Neural progenitor cell (in vitro differentiated cells): ENCODE measurements at regions not wholly inside any gene's neighbourhood (a gene's known extent, or its start where the extent isn't known, plus 50 kb on each side); places are given as distances from the start of the nearest gene placed in this dataset.

ENCODE experiments used
- DNase-seq: peaks from one replicate; pipeline ENCODE4 v3.0.0-alpha.2; 2016; ENCODE audit warnings: low spot score
- H2AFZ ChIP-seq: fragments of 200-600 bp; sonication (generic); replicated peaks from 2 replicates; pipeline ENCODE4 v1.6.1; 2016; ENCODE audit warnings: antibody characterized with exemption
- H3F3A ChIP-seq: fragments of 200-600 bp; sonication (generic); 2 replicates; pipeline ENCODE4 v1.6.1; 2016; ENCODE audit warnings: antibody characterized with exemption, low read depth
- H3K27ac ChIP-seq: fragments of 200-600 bp; sonication (generic); 2 replicates; pipeline ENCODE4 v1.5.1; 2016; ENCODE audit warnings: mild to moderate bottlenecking
- H3K27me3 ChIP-seq: fragments of 200-600 bp; sonication (generic); 2 replicates; pipeline ENCODE4 v1.6.1; 2016; ENCODE audit warnings: mild to moderate bottlenecking, moderate library complexity
- H3K36me3 ChIP-seq: fragments of 200-600 bp; sonication (generic); 2 replicates; pipeline ENCODE4 v1.5.1; 2016
- H3K4me1 ChIP-seq: fragments of 200-600 bp; sonication (generic); 2 replicates; pipeline ENCODE4 v1.6.1; 2016; ENCODE audit warnings: mixed run types
- H3K4me2 ChIP-seq: fragments of 200-600 bp; sonication (generic); 2 replicates; pipeline ENCODE4 v1.6.1; 2016
- H3K4me3 ChIP-seq: fragments of 200-600 bp; sonication (generic); 2 replicates; pipeline ENCODE4 v1.5.1; 2016
- H3K79me2 ChIP-seq: fragments of 200-600 bp; sonication (generic); 2 replicates; pipeline ENCODE4 v1.6.1; 2016; ENCODE audit warnings: low read depth
- H3K9ac ChIP-seq: fragments of 200-600 bp; sonication (generic); 2 replicates; pipeline ENCODE4 v1.6.1; 2016
- H3K9me3 ChIP-seq: fragments of 200-600 bp; sonication (generic); 2 replicates; pipeline ENCODE4 v1.5.1; 2016; ENCODE audit warnings: low read depth
- H4K20me1 ChIP-seq: fragments of 200-600 bp; sonication (generic); 2 replicates; pipeline ENCODE4 v1.6.1; 2016; ENCODE audit warnings: low read depth
- H3K27ac Mint-ChIP-seq: 3 replicates; pipeline ENCODE4 v1.8.0; 2021; ENCODE audit warnings: mixed read lengths
- H3K27me3 Mint-ChIP-seq: 2 replicates; pipeline ENCODE4 v1.8.0; 2022; ENCODE audit warnings: low read depth, mild to moderate bottlenecking, inconsistent platforms, moderate library complexity, mixed read lengths; ENCODE audit not compliant: insufficient read depth
- H3K36me3 Mint-ChIP-seq: 3 replicates; pipeline ENCODE4 v1.8.0; 2021; ENCODE audit warnings: mixed read lengths
- H3K4me1 Mint-ChIP-seq: 3 replicates; pipeline ENCODE4 v1.8.0; 2021; ENCODE audit warnings: mixed read lengths
- H3K4me3 Mint-ChIP-seq: 3 replicates; pipeline ENCODE4 v1.8.0; 2021; ENCODE audit warnings: mild to moderate bottlenecking, moderate library complexity, mixed read lengths
- H3K9me3 Mint-ChIP-seq: 3 replicates; pipeline ENCODE4 v1.8.0; 2020; ENCODE audit warnings: mixed read lengths
- EZH2 ChIP-seq: fragments of 200-600 bp; sonication (generic); IDR thresholded peaks from 2 replicates; pipeline ENCODE4 v1.6.1; 2017; ENCODE audit warnings: antibody characterized with exemption, mild to moderate bottlenecking, moderate library complexity
- EZH2phosphoT487 ChIP-seq: fragments of 200-600 bp; sonication (generic); IDR thresholded peaks from 2 replicates; pipeline ENCODE4 v1.6.1; 2017; ENCODE audit warnings: antibody characterized with exemption
- TF ChIP-seq, protein P1 (sequence below): fragments of 200-600 bp; sonication (generic); IDR thresholded peaks from 2 replicates; pipeline ENCODE4 v1.5.1; 2017; ENCODE audit warnings: antibody characterized with exemption, mild to moderate bottlenecking

- Histone ChIP-seq H2AFZ (no peak overlapping the region), H3K4me3 (no peak overlapping the region), H3K79me2 (no peaks in the 10 kb centered on the region), H3F3A (no peaks in the 10 kb centered on the region), H3K27me3 (no peaks in the 10 kb centered on the region), H3K4me2 (no peak overlapping the region), H3K9me3 (no peaks in the 10 kb centered on the region), H3K27ac (no peak overlapping the region), H3K9ac (no peak overlapping the region), H3K4me1 (no peaks in the 10 kb centered on the region), H3K36me3 (no peaks in the 10 kb centered on the region), H4K20me1 (no peaks in the 10 kb centered on the region)
- no peak for DNase-seq
- TF ChIP-seq EZH2phosphoT487 (no peak), EZH2 (no peak)
- TF ChIP-seq, protein P1, sequence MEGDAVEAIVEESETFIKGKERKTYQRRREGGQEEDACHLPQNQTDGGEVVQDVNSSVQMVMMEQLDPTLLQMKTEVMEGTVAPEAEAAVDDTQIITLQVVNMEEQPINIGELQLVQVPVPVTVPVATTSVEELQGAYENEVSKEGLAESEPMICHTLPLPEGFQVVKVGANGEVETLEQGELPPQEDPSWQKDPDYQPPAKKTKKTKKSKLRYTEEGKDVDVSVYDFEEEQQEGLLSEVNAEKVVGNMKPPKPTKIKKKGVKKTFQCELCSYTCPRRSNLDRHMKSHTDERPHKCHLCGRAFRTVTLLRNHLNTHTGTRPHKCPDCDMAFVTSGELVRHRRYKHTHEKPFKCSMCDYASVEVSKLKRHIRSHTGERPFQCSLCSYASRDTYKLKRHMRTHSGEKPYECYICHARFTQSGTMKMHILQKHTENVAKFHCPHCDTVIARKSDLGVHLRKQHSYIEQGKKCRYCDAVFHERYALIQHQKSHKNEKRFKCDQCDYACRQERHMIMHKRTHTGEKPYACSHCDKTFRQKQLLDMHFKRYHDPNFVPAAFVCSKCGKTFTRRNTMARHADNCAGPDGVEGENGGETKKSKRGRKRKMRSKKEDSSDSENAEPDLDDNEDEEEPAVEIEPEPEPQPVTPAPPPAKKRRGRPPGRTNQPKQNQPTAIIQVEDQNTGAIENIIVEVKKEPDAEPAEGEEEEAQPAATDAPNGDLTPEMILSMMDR: no peak
- peaks cover 6% of the 10 kb centered on the region for H3K27me3 Mint-ChIP-seq
- H3K4me1 Mint-ChIP-seq: no peaks in the 10 kb centered on the region
- H3K9me3 Mint-ChIP-seq: no peaks in the 10 kb centered on the region
- no peaks in the 10 kb centered on the region for H3K36me3 Mint-ChIP-seq
- H3K27ac Mint-ChIP-seq: no peak overlapping the region
- no peak overlapping the region for H3K4me3 Mint-ChIP-seq
Observed at GRCh38 chr16:51996516-51996915, 550.4 kb downstream of the TOX3 start.

- Histone ChIP-seq H3K27ac (no peak overlapping the region), H3K36me3 (no peaks in the 10 kb centered on the region), H3K4me1 (no peaks in the 10 kb centered on the region), H3K79me2 (no peaks in the 10 kb centered on the region), H3K4me3 (no peak overlapping the region), H3K4me2 (no peak overlapping the region), H2AFZ (no peak overlapping the region), H3K9ac (no peak overlapping the region), H4K20me1 (no peaks in the 10 kb centered on the region), H3F3A (no peaks in the 10 kb centered on the region), H3K27me3 (no peaks in the 10 kb centered on the region), H3K9me3 (no peaks in the 10 kb centered on the region)
- Mint-ChIP-seq H3K27me3 (peaks cover 7% of the 10 kb centered on the region), H3K4me1 (no peaks in the 10 kb centered on the region), H3K36me3 (no peaks in the 10 kb centered on the region), H3K4me3 (no peak overlapping the region), H3K27ac (no peak overlapping the region), H3K9me3 (no peaks in the 10 kb centered on the region)
- no peak for DNase-seq
- TF ChIP-seq, protein P1: no peak
- no peak for TF ChIP-seq EZH2
Observed at GRCh38 chr16:51994597-51994996, 552.3 kb downstream of the TOX3 start.

DNA sequence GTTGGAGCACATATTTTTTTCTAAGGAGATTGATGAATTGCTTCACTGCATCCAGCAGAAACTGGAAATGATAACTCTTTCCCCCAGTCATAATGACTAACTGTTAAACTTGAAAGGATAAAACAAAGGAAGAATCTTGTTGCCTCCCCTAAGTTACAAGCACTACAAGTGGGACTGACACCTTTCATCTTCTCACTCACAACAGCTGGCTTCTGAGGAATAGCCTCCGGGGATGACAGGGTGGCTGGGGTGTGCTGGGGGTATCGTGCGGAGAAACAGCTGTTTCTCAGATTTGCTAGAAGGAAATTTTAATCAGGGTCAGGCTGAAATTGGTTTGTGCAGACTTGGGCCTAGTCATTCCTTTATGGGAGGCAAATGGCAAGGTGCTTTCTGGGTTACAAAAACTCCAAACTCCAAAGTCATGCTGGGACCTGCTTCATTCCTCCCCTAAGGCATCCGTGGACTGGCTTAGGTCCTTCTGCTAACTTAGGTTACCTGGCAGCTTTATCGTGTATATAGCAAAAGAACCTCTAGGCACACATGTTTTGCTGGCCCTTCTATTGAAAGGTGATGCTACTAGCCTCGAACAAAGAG, 557.2 kb downstream of the TOX3 start:
- no peaks in the 10 kb centered on the region for H3K9me3 ChIP-seq
- no peak for TF ChIP-seq EZH2phosphoT487
- no peak for TF ChIP-seq EZH2
- TF ChIP-seq, protein P1: no peak
- Mint-ChIP-seq H3K27me3 (peaks cover 3% of the 10 kb centered on the region), H3K27ac (no peak overlapping the region), H3K4me1 (no peaks in the 10 kb centered on the region), H3K4me3 (no peak overlapping the region), H3K36me3 (no peaks in the 10 kb centered on the region), H3K9me3 (no peaks in the 10 kb centered on the region)
- no peaks in the 10 kb centered on the region for H3K4me1 ChIP-seq
- DNase-seq: no peak
- H4K20me1 ChIP-seq: no peaks in the 10 kb centered on the region
- no peak overlapping the region for H3K4me2 ChIP-seq
- H3K27me3 ChIP-seq: no peaks in the 10 kb centered on the region
- H3F3A ChIP-seq: no peaks in the 10 kb centered on the region
- H3K79me2 ChIP-seq: no peaks in the 10 kb centered on the region
- no peak overlapping the region for H3K4me3 ChIP-seq
- H3K36me3 ChIP-seq: no peaks in the 10 kb centered on the region
- H2AFZ ChIP-seq: peak overlapping the region; percentile 5
- H3K9ac ChIP-seq: no peak overlapping the region
- no peak overlapping the region for H3K27ac ChIP-seq
